Myocyte (in vitro differentiated cells): ENCODE measurements at regions not wholly inside any gene's neighbourhood (a gene's known extent, or its start where the extent isn't known, plus 50 kb on each side); places are given as distances from the start of the nearest gene placed in this dataset.

Source experiments
- DNase-seq: peaks from one replicate; pipeline ENCODE4 v3.0.0-alpha.2; 2012; ENCODE audit warnings: low read depth

DNA sequence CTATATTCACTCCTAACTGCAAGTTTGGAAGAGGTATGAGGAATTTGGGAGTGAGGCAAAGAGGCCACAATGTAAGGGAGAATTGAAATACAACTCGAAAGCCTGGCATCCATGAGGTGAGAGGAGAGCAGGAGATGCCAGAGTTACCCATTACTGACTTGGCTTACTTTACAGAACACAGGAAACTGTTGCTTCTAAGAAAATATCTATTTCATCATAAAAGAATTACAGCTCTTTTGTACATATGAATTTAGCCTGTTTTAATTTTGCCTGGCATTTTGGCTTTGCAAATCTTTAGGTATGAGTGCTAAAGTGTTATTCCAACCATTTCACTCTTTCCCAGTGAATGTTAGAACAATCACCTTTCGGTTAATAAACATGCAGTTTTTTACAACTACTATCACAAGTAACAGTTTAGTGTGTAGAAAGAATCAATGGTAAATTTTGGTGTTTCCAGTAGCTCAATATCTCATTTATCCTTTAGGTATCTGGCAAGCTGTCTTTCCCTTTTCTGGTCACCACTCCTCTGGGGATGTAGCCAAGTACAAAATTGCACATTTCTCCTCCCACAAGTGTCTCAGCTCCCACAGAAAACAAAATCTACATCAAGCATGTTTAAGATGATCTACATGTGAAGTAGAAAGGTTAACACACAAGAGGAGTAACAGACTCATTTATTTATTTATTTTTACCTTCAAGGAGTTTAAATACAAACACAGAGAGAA lies 196.6 kb upstream of the DCN start:
- DNase-seq = no peak

DNA sequence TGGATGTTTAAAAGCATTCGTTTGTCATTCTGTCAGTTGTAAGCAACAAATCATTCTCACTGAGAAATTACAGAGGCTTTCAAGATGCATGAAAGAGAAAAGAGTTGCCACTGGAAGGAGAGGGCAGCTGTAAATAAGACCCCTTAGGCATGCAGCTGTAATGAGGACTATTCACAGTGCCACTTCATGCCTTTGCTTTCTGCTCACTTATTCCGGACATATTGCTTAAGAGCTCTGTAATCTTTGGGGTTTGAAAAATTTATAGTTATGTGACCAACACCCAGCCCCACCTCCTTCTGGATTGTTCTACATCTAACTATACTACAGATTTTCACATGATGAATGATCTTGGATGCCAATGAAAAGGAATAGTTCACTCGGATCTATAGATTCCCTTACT lies 194.8 kb upstream of the DCN start:
- DNase-seq = peak; percentile 32

DNA sequence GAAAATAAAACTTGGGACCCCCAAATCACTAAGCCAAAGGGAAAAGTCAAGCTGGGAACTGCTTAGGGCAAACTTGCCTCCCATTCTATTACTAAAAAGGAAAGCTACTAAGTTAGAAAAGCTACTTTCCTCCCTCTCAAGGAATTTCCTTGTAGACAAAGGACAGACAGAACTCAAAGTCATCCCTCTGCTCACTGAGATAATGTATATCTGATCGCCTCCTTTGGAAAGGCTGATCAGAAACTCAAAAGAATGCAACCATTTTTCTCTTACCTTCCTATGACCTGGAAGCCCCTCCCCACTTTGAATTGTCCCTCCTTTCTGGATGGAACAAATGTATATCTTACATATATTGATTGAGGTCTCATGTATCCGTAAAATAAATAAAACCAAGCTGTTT lies 190.5 kb upstream of the DCN start:
- no peak for DNase-seq

DNA sequence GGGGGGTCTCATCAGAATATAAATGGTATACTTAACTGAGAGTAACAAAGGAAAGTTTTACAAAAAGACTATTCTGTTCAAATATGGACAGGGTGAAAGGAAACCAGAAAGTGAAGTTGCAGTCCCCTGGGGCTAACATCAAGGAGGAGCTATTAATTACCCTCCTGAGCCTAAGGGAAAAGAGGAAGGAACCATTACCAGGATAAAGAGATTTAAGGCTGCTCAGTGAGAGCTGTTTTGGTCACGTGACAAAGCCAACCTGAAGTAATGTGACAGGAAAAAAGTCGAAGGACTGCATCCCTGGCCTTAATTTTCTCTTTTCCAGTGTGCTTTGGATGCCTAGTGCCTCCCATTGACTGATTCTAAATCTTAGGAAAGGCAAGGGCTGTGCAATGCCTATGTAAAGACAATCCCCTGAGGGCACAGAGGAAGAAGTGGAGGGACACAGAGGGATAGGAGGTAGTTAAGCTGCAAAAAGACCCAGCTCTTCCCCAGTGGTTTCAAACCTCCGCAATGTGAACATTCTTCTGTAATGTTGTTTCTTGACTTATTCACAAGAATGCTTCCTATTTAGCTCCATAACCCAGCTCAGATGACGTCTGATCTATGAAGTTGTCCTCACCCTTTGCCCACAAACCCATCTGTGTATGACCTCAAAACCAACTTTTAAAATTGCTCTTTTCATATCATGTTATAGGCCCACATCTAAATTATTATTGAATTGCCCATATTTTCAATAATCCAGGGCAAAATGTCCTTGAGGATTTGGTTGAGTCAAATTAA lies 187.7 kb upstream of the DCN start:
- DNase-seq = no peak

DNA sequence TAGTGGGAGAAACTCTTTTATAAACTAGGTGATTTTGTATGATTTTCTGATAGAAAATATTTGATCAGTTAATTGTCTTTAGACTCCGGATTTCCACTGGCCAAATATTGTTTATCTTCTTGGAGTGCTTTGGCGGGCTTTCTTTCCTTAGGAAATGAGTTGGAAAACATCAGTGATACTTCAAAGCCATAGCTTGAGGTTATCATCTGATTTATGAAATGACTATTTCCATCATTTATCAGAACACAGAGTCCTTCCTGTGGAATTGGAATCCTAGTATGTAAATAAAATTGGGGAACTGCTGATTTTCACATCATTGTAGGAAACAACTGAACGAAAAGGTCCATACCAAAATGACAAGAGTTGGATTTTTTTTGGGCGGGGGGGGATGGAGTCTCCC lies 186.0 kb upstream of the DCN start:
- no peak for DNase-seq

DNA sequence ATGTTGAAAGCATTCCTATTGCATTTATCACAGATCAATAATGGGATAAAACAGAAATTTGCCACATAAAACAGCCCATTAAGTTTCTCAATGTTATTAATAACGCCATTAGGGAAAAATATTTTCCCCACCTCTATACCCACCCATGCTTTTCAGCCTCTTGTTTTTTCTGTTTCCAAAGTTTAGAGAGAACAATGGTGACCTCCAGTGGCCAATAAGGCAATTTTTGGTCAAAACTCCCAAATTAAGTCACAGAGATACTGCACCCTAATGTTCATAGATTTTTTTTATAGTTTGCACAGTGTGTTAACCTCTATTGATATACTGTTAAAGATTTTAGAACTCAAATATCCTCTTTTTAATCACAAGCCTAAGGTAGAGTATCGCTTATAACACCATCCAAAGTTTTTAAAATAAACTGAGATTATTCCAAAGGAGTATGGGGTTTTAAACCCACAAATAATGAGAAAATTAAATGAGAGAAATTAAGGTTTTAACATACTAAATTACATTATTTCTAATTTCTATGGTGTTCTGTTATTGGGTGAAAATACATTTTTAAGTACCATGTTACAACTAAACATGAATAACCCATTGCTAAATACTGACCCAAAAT lies 184.7 kb upstream of the DCN start:
- DNase-seq = peak; percentile 53

DNA sequence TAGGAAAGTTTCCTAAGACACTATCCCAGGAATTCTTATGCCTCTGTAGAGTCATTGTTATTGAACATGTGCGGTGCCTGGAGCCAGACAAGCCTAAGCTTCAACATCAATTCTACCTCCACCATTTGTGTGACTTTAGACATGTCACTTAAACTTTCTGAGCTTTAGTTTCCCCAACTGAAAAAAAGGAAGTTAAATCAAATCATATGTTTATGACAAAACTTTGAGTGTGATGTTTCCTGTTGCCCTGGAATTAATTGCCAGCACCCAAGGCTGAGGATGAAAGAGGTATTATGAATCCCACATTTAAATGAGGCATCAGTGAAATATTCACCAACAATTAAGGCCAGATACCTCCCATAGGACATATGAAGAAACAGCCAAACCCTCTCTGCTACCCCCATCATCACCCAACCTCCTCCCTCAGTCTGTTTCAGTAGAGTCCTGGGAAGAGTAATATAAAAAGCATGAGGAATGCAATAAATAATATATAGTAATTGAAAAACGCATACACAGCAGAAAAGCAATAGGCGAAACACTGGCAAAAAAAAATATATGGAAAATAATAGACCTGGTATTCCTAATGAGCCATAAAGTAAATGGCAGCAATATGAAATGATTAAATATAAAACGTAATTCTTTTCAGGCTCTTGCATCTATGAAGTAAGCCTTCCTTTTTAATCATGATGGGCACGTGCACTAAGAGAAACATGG lies 182.0 kb upstream of the DCN start:
- DNase-seq = no peak

DNA sequence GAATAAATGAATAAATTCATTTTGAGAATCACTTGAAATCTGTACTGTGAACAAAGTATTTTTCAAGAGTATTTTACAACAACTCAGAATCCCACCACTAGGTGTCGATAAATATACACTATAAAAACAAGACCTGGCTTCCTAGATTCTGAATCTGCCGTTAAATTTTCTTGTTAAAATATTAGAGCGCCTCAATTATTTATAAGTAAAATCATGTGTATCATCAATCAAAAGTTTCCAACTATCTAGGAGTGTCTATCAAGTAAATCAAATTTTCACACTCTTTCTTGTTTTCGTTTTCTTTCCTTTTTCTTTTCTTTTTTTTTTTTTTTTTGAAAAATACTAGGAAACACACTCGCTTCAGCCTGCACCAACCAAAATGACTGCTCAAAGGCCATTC lies 179.2 kb upstream of the DCN start:
- peak; percentile 74 for DNase-seq

DNA sequence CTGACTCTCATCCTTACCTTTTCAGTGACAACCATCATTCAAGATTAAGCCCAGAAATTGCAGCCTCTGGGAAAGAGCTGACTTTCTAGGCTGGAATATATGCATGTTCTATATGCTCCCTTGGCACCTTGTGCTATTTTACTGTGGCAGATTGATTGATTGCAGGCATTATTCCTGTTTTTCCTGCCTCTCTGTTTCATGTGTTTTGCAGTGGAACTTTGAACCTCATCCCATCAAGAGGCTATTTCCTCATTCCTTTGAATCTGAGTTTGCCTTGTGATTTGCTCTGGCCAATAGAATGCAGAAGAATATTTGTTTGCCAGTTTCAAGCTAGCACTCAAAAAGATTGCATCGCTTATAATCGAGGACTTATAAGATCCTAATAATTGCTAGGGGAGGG lies 174.8 kb upstream of the DCN start:
- DNase-seq = no peak

DNA sequence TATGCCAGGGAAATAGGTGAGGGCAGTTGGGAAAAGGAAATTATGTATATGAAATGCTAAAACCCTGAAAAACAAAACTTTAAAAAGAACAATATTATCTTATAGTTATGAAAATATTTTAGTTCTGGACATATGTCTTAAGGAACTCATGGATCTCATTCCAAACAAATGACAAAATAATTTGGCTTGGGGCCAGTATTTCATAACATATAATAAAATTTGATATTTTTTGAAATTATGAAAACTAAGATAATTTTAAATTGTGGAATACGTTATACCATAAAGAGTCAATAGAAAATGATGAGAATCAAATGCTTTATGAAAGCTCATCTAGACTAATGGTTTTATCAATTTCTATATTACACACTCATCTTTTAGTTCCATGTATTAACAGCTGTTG lies 173.8 kb upstream of the DCN start:
- no peak for DNase-seq

DNA sequence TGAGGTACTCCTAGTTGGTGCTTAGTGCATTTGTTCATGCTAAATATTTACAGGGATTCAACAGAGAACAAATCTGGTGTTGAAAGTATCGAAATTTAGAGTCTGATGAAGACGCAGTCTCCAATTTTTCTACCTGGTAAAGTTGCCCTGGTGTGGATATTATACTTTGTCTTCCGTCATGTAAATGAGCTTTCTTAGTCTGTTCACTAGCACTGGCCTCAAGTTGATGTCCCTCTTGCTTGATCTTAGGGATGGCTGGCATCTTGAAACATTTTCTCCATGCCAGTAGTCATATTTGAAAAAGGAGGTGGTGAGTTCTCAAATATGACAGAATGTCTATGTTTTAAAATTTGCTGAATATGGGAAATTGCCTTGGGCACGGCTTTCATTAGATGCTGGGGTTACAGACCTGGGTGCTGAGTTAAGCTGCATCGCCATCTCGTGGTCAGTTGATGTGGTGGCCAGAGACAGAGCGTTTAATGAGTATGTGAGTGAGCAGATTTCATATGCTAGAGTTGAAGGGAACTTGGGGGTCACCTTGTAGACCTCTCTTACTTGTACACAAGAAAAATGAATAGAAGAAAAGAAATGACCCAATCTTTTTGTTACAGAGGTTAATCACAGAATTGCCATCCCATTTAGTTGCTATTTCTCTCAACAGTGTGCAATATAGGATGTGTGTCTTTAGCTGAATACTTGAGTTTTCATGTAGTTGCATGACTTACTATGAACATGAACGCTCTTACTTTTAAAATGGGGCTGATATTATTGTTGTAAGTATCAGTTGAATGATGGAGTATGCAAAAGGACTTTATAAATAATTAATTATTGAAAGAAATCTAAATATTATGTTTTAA lies 172.8 kb upstream of the DCN start:
- DNase-seq = peak; percentile 87

DNA sequence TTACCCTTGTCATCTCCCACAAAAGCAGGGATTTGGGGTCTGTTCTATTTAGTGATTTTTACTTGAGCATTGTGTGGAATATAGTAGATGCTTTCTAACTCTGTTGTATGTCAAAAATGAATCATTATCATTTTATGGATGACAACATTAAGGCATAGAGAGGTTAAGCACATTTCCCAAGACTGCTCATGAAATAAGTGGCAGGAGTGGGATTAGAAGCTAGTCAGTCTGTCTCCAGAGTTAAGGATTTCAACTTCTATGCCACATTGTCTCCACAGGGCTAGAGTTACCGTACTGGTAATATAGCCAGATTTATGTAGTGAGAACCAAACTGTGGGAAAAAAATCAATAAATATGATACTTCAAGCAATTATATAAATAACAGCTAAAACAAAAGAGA lies 170.6 kb upstream of the DCN start:
- no peak for DNase-seq

DNA sequence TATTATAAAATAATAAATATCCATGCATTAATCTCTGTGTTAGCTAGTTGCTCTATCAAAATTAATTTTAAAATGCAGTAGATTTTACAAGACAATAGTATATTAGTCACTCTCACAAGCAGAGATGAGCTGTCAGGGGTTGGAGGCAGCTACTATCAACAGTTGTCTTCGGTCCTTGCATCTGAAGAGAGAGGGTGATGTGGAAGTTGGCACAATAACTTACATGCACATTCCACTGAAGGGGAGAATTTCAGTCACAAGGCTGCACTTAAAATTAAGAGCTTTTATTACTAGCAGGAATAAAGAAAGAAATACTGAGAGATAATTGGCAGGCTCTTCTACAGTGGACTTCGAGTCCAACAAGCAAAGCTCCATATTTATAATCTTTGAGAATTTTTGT lies 166.9 kb upstream of the DCN start:
- peak; percentile 74 for DNase-seq

DNA sequence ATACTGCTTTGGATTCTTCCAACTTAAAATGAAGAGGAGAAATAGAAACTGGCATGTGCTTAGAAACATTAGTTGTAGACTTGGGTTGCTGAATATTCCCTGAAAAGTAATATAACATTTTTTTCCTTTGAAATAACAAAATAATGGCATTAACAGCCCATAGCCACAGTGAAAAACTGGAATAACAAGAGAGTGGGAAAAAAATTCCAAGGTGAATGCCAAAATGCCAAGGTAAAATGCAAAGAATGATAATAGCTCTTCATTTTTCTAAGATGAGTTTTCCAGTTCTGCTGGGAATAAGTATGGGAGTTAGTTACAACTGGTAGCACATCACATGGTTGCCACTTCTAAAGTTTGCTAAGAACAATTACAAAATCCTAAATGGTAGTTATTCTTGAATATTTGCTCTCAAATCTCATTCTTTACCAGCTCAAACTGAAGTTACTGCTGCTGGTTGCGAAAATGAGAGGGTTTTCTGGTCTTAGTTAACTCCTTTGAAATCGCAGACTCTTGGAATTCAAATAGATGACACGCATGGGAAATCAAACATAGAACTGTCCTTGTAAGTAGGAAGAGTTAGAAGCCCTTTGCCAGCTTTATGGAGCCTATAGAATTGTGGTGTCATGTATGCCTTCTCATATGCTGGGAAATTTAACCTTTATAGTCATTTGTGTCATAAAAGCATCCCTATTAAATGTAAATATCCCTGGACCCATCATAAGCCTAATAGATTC lies 165.0 kb upstream of the DCN start:
- DNase-seq = no peak

DNA sequence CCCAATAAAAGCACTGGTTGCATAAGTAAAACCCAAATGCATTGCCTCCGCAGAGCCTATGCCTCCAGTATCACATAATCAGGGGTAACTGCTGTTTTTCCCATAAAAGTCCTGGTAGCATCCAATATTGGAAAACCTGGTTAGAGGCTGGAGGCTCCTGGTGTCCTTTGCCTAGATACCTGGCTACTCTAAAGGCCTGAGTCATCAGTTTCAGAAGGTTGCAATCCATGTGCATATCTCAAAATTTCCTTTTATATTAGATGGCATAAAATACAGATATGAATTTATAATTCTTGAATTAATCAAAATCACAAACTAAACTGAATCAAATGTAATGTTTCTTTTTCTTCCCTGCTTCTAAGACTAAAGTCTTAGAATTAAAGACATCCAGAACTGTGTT lies 164.2 kb upstream of the DCN start:
- DNase-seq = no peak

DNA sequence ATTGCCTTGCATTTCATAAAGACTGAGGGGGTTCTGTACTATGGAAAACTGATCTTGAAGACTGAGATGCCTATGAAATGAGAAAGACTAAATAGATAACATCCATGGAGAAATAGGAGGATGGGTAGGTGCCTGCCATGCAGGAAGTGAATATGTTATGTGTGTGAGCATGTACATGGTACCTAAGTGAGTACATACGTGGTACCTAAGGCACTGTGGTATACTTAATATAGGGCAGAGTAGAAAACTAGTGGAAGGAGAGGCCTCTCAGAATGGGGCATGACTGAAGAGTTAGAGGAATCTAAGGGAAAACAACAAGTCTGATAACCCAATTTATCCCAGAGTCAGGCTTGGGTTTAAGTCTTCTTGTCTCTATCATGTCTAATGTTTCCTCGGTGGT lies 161.8 kb upstream of the DCN start:
- no peak for DNase-seq

DNA sequence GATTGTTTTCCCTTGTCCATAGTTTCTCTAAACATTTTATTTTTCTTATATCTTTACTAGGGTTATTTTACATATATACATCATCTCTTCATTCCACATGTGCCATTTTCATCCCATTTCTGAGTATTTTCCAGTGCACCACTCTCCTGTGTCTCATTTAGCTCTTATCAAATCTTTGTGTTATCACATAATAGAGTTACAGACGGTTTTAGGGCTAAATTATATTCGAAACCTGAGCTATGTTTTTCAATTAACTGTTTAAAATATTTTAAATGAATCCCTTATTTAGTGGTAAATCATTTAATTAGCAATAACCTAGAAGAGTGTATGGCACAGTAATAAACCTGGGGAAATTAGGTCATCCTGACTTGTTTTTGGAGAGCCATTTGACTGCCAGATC lies 160.4 kb upstream of the DCN start:
- DNase-seq = no peak

DNA sequence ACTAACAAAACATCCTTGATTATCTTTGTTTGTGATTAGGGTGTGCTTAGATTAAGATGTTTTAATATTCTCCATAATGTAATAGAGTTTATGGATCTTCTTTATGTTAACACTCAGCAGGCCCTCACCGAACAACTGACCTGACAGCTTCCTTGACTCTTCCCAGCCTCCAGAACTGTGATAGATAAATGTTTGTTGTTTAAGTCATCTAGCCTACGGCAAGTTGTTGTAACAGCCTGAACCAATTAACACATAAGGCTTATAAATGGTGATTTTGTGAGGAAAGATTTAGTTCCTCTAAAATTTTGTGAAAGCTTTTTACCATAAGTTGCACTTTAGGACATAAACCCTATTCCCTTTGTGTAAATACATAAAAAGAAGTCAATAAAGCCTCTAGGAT lies 156.5 kb upstream of the DCN start:
- no peak for DNase-seq

DNA sequence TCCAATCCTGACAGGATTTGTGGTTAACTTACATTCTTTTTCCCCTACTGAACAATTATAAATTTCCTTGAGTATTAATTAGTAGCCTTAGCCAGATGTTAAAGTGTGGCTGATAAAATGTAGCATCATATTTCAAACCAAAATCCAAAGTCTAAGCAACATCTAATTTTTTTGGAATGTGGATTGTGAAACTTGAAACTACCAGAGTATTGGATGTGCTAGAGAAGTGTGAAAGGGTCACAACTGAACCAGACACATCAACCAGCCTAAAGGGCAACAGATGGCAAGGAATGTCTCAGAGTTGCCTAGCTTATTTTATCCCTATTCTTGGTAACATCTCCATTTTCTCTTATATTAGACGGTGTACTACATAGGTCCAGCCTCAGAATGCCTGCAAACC lies 153.1 kb upstream of the DCN start:
- DNase-seq = peak; percentile 57

DNA sequence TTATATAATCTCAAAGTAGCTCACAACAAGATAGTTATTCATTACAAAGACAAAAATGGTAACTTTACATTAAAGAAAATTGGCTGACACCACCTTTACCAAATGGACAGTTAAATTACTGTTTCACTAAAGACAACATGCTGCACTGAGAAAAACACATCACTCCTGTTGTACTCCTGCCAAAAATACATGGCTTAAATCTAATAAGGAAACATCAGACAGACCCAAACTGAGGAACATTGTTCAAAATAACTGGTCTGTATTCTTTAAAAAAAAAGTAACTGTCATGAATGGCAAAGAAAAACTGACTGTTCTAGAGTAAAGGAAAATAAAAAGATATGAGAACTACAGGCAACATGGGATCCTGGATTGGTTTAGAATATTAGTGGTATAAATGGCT lies 151.3 kb upstream of the DCN start:
- no peak for DNase-seq
